GM12878 (cell line): ENCODE measurements at regions not wholly inside any gene's neighbourhood (a gene's known extent, or its start where the extent isn't known, plus 50 kb on each side); places are given as distances from the start of the nearest gene placed in this dataset.

Experiments used
- ATAC-seq: fragments of 200-7000 bp; cut with Tn5 transposase; 3 replicates; pipeline ENCODE4 v1.9.1; 2020; ENCODE audit warnings: mild to moderate bottlenecking, moderate library complexity
- BruUV-seq: library from RNA; stranded (reverse); fragments of 400-500 nt; replicated peaks from 2 replicates; lab custom pipeline; 2021; lab: Mats Ljungman, UMichigan
- CTCF ChIA-PET: fragments of 300-600 bp; sonication (Branson Sonifier 250); formaldehyde crosslinking; extraction: SDS; loops from one replicate; lab custom pipeline; 2021; ENCODE audit warnings: inconsistent platforms; lab: Yijun Ruan, JAX
- POLR2A ChIA-PET: fragments of 350-600 bp; formaldehyde crosslinking; extraction: SDS; loops from one replicate; lab custom pipeline; 2021; ENCODE audit warnings: inconsistent platforms; lab: Charles Lee
- RAD21 ChIA-PET: fragments of 300-600 bp; sonication (Branson Sonifier 250); formaldehyde crosslinking; loops from one replicate; lab custom pipeline; 2023; ENCODE audit warnings: antibody characterized with exemption; ENCODE audit not compliant: unreplicated experiment; lab: Charles Lee
- SMC1A ChIA-PET: fragments of 300-600 bp; sonication (Branson Sonifier 250); formaldehyde crosslinking; loops from one replicate; lab custom pipeline; 2023; ENCODE audit not compliant: unreplicated experiment, uncharacterized antibody; lab: Charles Lee
- DNase-seq: peaks from one replicate; pipeline ENCODE4 v3.0.0-alpha.2; 2011; ENCODE audit warnings: low read depth, low spot score
- FAIRE-seq: peaks from 3 replicates; lab custom pipeline; 2011; peaks lifted over from hg19 to GRCh38; lab: Jason Lieb, UNC
- H2AFZ ChIP-seq: 2 replicates; pipeline ENCODE4 v1.6.0; 2011; ENCODE audit warnings: low read depth, low read length, control low read depth; ENCODE audit not compliant: control insufficient read depth
- H3K27ac ChIP-seq: 2 replicates; pipeline ENCODE4 v1.5.1; 2011; ENCODE audit warnings: control low read depth; ENCODE audit not compliant: control insufficient read depth, insufficient read depth
- H3K27me3 ChIP-seq, 2 experiments: replicated peaks in 1 of 2; 2 replicates each; pipeline versions ENCODE4 v1.6.0 to v1.6.1; 2011; ENCODE audit warnings: low read length in 1 of 2; ENCODE audit not compliant: control insufficient read depth in 2 of 2, insufficient read depth in 2 of 2
- H3K36me3 ChIP-seq, 2 experiments: 2 replicates each; pipeline ENCODE4 v1.5.1; 2011; ENCODE audit warnings: low read length in 1 of 2; ENCODE audit not compliant: control insufficient read depth in 2 of 2, insufficient read depth in 2 of 2
- H3K4me1 ChIP-seq: 2 replicates; pipeline ENCODE4 v1.6.1; 2011; ENCODE audit warnings: mild to moderate bottlenecking, low read length, moderate library complexity, mixed read lengths; ENCODE audit not compliant: control insufficient read depth, insufficient read depth
- H3K4me2 ChIP-seq: 2 replicates; pipeline ENCODE4 v1.6.0; 2011; ENCODE audit warnings: control low read depth; ENCODE audit not compliant: control insufficient read depth, insufficient read depth
- H3K4me3 ChIP-seq: fragments of 200-600 bp; sonication (generic); 2 replicates; pipeline ENCODE4 v1.5.1; 2016
- H3K79me2 ChIP-seq: 2 replicates; pipeline ENCODE4 v1.6.0; 2011; ENCODE audit warnings: low read length; ENCODE audit not compliant: control insufficient read depth, insufficient read depth
- H3K9ac ChIP-seq: 2 replicates; pipeline ENCODE4 v1.8.0; 2011; ENCODE audit warnings: low read length, control low read depth, mixed read lengths; ENCODE audit not compliant: control insufficient read depth, insufficient read depth
- H3K9me3 ChIP-seq: replicated peaks from 3 replicates; pipeline ENCODE4 v1.5.1; 2011; ENCODE audit warnings: mild to moderate bottlenecking, low read length; ENCODE audit not compliant: control insufficient read depth, insufficient read depth
- H4K20me1 ChIP-seq: 2 replicates; pipeline ENCODE4 v1.6.0; 2011; ENCODE audit not compliant: control insufficient read depth, insufficient read depth
- HDGF ChIP-seq: fragments of 450-650 bp; IDR thresholded peaks from 2 replicates; pipeline ENCODE4 v1.6.1; 2016; ENCODE audit warnings: antibody characterized with exemption
- IKZF1 ChIP-seq: fragments of 450-650 bp; conservative IDR thresholded peaks from 2 replicates; pipeline ENCODE4 v1.6.1; 2017; ENCODE audit warnings: antibody characterized with exemption, mild to moderate bottlenecking
- MTA3 ChIP-seq: IDR thresholded peaks from 2 replicates; pipeline ENCODE4 v1.6.1; 2012; ENCODE audit warnings: low read length, inconsistent platforms, borderline replicate concordance
- MYC ChIP-seq: IDR thresholded peaks from 2 replicates; pipeline ENCODE4 v1.6.1; 2011; ENCODE audit warnings: mild to moderate bottlenecking, low read length, moderate library complexity, inconsistent platforms; ENCODE audit not compliant: insufficient read depth, insufficient replicate concordance, insufficient read length, severe bottlenecking
- NBN ChIP-seq: fragments of 450-650 bp; IDR thresholded peaks from 2 replicates; pipeline ENCODE4 v1.6.1; 2016
- TAF1 ChIP-seq: IDR thresholded peaks from 2 replicates; pipeline ENCODE4 v1.6.1; 2011; ENCODE audit warnings: mild to moderate bottlenecking, low read depth, low read length, borderline replicate concordance
- TCF3 ChIP-seq: IDR thresholded peaks from 2 replicates; pipeline ENCODE4 v1.6.1; 2012; ENCODE audit warnings: low read depth, mild to moderate bottlenecking, low read length, borderline replicate concordance; ENCODE audit not compliant: insufficient read depth
- WGBS: methylation state at CpG from one replicate; pipeline ENCODE4 v1.1.6; 2016; ENCODE audit warnings: low lambda C conversion rate; ENCODE audit not compliant: insufficient replicate concordance, insufficient coverage; ENCODE audit errors: missing lambda C conversion rate; 5-methylcytosine and 5-hydroxymethylcytosine counted together
- in situ Hi-C: fragments of 300-500 bp; cut with MboI; formaldehyde crosslinking; loops from 9 replicates; pipeline ENCODE4 v1.14.3; 2018; ENCODE audit warnings: mixed read lengths
- intact Hi-C: fragments of 100-400 bp; cut with micrococcal nuclease; formaldehyde crosslinking; loops from one replicate; pipeline ENCODE4 v1.14.2; 2022; ENCODE audit not compliant: unreplicated experiment
- TF ChIP-seq, protein P1 (sequence below): fragments of 450-650 bp; conservative IDR thresholded peaks from 2 replicates; pipeline ENCODE4 v1.6.1; 2017; ENCODE audit warnings: mild to moderate bottlenecking, moderate library complexity
- TF ChIP-seq, protein P2 (sequence below): fragments of 450-650 bp; IDR thresholded peaks from 2 replicates; pipeline ENCODE4 v1.6.1; 2017; ENCODE audit warnings: mild to moderate bottlenecking
- TF ChIP-seq, protein P3 (sequence below): IDR thresholded peaks from 2 replicates; pipeline ENCODE4 v1.6.1; 2012; ENCODE audit warnings: improper control_type of control experiment, low read depth, low read length; ENCODE audit not compliant: insufficient replicate concordance
- TF ChIP-seq, protein P4 (sequence below): fragments of 450-650 bp; IDR thresholded peaks from 2 replicates; pipeline ENCODE4 v1.6.1; 2018; ENCODE audit warnings: borderline replicate concordance, mild to moderate bottlenecking; ENCODE audit not compliant: partially characterized antibody

DNA sequence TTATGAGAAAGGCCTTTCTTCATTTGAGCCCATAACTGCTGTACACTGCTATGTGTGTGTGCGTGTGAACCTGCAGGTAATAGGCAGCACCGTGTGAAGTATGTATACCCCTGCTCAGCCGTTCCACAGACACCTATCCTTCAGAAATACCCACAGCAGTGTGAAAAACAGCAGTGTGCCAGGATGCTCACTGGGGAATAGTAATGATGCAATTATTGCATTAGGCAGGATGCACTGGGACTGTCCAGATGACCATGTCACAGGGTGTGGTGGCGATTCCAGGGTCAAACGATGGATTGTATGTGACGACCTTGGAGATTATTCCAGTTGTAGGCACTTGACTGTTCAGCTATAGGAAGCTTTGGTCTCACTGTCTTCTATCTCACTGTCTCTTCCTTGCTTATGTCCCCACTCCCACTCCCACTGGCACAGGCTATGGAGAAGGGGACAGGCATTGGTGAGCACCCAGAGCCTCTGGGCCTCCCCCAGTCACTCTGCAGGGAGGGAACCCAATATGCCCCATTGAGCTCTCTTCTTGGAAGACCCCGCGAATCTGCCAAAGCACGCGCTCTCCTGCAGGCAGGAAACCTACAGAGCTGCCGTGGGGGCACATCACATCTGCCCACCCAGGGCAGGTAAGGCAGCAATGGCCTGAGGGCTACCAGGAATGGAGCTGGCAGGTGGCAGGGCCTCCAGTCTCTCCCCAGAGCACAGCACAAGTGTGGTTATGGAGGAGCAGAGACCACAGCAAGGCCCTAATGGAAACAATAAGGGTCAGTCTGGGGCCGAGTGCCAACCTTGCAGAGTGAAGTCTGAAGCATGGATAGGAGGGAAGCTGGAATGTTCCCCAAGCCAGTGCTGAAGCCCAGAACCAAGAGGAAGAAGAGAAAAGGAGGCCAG is 518.9 kb upstream of the RAB6C start:
- BruUV-seq: no TSS peak
- ATAC-seq (no peak), DNase-seq (no peak), FAIRE-seq (no peak)
- no peaks in the 10 kb centered on the region for H4K20me1 ChIP-seq
- H3K9ac ChIP-seq: no peak overlapping the region
- H3K27me3 ChIP-seq: no peaks in the 10 kb centered on the region
- RAD21 ChIA-PET: no interaction called here
- POLR2A ChIA-PET: no interaction called here
- no peak overlapping the region for H3K4me3 ChIP-seq
- in situ Hi-C loops: no loop called here
- no peaks in the 10 kb centered on the region for H3K79me2 ChIP-seq
- H2AFZ ChIP-seq: no peak overlapping the region
- CTCF ChIA-PET: interaction anchor here (0.5 kb wide), 1 partner anchor 364 kb away, joined by 3 read pairs; no protein-coding TSS in a partner anchor
- intact Hi-C loops: no loop called here
- H3K36me3 ChIP-seq: no peaks in the 10 kb centered on the region
- no peak overlapping the region for H3K27ac ChIP-seq
- SMC1A ChIA-PET: no interaction called here
- 43% methylated on average over 12 of the region's 12 CpGs for WGBS
- H3K4me1 ChIP-seq: no peaks in the 10 kb centered on the region; the same call in 1 of the 2 replicates
- no peaks in the 10 kb centered on the region; the same call in 2 of the 3 replicates for H3K9me3 ChIP-seq
- H3K4me2 ChIP-seq: no peak overlapping the region
- TF ChIP-seq NBN: no peak
- TF ChIP-seq, protein P1, sequence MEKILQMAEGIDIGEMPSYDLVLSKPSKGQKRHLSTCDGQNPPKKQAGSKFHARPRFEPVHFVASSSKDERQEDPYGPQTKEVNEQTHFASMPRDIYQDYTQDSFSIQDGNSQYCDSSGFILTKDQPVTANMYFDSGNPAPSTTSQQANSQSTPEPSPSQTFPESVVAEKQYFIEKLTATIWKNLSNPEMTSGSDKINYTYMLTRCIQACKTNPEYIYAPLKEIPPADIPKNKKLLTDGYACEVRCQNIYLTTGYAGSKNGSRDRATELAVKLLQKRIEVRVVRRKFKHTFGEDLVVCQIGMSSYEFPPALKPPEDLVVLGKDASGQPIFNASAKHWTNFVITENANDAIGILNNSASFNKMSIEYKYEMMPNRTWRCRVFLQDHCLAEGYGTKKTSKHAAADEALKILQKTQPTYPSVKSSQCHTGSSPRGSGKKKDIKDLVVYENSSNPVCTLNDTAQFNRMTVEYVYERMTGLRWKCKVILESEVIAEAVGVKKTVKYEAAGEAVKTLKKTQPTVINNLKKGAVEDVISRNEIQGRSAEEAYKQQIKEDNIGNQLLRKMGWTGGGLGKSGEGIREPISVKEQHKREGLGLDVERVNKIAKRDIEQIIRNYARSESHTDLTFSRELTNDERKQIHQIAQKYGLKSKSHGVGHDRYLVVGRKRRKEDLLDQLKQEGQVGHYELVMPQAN: no peak
- no peak for TF ChIP-seq MTA3
- no peak for TF ChIP-seq HDGF
- TF ChIP-seq MYC: no peak
- TF ChIP-seq, protein P2, sequence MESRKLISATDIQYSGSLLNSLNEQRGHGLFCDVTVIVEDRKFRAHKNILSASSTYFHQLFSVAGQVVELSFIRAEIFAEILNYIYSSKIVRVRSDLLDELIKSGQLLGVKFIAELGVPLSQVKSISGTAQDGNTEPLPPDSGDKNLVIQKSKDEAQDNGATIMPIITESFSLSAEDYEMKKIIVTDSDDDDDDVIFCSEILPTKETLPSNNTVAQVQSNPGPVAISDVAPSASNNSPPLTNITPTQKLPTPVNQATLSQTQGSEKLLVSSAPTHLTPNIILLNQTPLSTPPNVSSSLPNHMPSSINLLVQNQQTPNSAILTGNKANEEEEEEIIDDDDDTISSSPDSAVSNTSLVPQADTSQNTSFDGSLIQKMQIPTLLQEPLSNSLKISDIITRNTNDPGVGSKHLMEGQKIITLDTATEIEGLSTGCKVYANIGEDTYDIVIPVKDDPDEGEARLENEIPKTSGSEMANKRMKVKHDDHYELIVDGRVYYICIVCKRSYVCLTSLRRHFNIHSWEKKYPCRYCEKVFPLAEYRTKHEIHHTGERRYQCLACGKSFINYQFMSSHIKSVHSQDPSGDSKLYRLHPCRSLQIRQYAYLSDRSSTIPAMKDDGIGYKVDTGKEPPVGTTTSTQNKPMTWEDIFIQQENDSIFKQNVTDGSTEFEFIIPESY: no peak
- TF ChIP-seq IKZF1: no peak
- TF ChIP-seq, protein P3, sequence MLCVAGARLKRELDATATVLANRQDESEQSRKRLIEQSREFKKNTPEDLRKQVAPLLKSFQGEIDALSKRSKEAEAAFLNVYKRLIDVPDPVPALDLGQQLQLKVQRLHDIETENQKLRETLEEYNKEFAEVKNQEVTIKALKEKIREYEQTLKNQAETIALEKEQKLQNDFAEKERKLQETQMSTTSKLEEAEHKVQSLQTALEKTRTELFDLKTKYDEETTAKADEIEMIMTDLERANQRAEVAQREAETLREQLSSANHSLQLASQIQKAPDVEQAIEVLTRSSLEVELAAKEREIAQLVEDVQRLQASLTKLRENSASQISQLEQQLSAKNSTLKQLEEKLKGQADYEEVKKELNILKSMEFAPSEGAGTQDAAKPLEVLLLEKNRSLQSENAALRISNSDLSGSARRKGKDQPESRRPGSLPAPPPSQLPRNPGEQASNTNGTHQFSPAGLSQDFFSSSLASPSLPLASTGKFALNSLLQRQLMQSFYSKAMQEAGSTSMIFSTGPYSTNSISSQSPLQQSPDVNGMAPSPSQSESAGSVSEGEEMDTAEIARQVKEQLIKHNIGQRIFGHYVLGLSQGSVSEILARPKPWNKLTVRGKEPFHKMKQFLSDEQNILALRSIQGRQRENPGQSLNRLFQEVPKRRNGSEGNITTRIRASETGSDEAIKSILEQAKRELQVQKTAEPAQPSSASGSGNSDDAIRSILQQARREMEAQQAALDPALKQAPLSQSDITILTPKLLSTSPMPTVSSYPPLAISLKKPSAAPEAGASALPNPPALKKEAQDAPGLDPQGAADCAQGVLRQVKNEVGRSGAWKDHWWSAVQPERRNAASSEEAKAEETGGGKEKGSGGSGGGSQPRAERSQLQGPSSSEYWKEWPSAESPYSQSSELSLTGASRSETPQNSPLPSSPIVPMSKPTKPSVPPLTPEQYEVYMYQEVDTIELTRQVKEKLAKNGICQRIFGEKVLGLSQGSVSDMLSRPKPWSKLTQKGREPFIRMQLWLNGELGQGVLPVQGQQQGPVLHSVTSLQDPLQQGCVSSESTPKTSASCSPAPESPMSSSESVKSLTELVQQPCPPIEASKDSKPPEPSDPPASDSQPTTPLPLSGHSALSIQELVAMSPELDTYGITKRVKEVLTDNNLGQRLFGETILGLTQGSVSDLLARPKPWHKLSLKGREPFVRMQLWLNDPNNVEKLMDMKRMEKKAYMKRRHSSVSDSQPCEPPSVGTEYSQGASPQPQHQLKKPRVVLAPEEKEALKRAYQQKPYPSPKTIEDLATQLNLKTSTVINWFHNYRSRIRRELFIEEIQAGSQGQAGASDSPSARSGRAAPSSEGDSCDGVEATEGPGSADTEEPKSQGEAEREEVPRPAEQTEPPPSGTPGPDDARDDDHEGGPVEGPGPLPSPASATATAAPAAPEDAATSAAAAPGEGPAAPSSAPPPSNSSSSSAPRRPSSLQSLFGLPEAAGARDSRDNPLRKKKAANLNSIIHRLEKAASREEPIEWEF: no peak
- TF ChIP-seq TAF1: no peak
- TF ChIP-seq TCF3: no peak
- TF ChIP-seq, protein P4, sequence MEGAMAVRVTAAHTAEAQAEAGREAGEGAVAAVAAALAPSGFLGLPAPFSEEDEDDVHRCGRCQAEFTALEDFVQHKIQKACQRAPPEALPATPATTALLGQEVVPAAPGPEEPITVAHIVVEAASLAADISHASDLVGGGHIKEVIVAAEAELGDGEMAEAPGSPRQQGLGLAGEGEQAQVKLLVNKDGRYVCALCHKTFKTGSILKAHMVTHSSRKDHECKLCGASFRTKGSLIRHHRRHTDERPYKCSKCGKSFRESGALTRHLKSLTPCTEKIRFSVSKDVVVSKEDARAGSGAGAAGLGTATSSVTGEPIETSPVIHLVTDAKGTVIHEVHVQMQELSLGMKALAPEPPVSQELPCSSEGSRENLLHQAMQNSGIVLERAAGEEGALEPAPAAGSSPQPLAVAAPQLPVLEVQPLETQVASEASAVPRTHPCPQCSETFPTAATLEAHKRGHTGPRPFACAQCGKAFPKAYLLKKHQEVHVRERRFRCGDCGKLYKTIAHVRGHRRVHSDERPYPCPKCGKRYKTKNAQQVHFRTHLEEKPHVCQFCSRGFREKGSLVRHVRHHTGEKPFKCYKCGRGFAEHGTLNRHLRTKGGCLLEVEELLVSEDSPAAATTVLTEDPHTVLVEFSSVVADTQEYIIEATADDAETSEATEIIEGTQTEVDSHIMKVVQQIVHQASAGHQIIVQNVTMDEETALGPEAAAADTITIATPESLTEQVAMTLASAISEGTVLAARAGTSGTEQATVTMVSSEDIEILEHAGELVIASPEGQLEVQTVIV: no peak
